Liver (tissue), 8 donors: ENCODE measurements at regions not wholly inside any gene's neighbourhood (a gene's known extent, or its start where the extent isn't known, plus 50 kb on each side); places are given as distances from the start of the nearest gene placed in this dataset.

Experiments
- DNase-seq: peaks from one replicate; pipeline ENCODE4 v3.0.0-alpha.2; 2017; ENCODE audit warnings: low spot score
- H3K27ac ChIP-seq, 2 donors: one replicate each; pipeline ENCODE4 v1.7.0; 2013; ENCODE audit warnings: inconsistent platforms in 2 of 2, low read length in 2 of 2, control low read depth in 1 of 2, low read depth in 1 of 2, mild to moderate bottlenecking in 1 of 2
- H3K27me3 ChIP-seq, 4 donors: one replicate each; pipeline versions ENCODE4 v1.6.1 to v1.7.0; 2013; ENCODE audit warnings: low read length in 3 of 4, inconsistent platforms in 1 of 4, mild to moderate bottlenecking in 1 of 4, moderate library complexity in 1 of 4; ENCODE audit not compliant: control insufficient read depth in 4 of 4, insufficient read depth in 4 of 4
- H3K36me3 ChIP-seq, 4 donors: one replicate each; pipeline versions ENCODE4 v1.6.1 to v1.7.0; 2013; ENCODE audit warnings: low read length in 3 of 4, mild to moderate bottlenecking in 3 of 4, low read depth in 1 of 4, moderate library complexity in 1 of 4; ENCODE audit not compliant: control insufficient read depth in 4 of 4, insufficient read depth in 3 of 4
- H3K4me1 ChIP-seq, 4 donors: one replicate each; pipeline versions ENCODE4 v1.6.1 to v1.7.0; 2013; ENCODE audit warnings: low read length in 3 of 4, mild to moderate bottlenecking in 3 of 4, moderate library complexity in 1 of 4; ENCODE audit not compliant: control insufficient read depth in 4 of 4, insufficient read depth in 4 of 4
- H3K4me3 ChIP-seq, 3 donors: one replicate each; pipeline versions ENCODE4 v1.6.1 to v1.7.0; 2013; ENCODE audit warnings: low read length in 3 of 3, control low read depth in 1 of 3, low read depth in 1 of 3, mild to moderate bottlenecking in 1 of 3
- H3K9ac ChIP-seq, 2 donors: one replicate each; pipeline ENCODE4 v1.7.0; 2013; ENCODE audit warnings: low read length in 2 of 2, mild to moderate bottlenecking in 2 of 2, moderate library complexity in 2 of 2, control low read depth in 1 of 2, low read depth in 1 of 2
- H3K9me3 ChIP-seq, 4 donors: one replicate each; pipeline versions ENCODE4 v1.6.1 to v1.7.0; 2013; ENCODE audit warnings: low read length in 3 of 4; ENCODE audit not compliant: control insufficient read depth in 4 of 4
- EGR1 ChIP-seq, 2 donors: IDR thresholded peaks; 2 replicates each; pipeline ENCODE4 v1.6.1; 2016 to 2018; ENCODE audit warnings: antibody characterized with exemption in 2 of 2, low read depth in 2 of 2
- FOXA1 ChIP-seq: IDR thresholded peaks from 2 replicates; pipeline ENCODE4 v1.6.1; 2016; ENCODE audit warnings: antibody characterized with exemption
- FOXA2 ChIP-seq: IDR thresholded peaks from 2 replicates; pipeline ENCODE4 v1.6.1; 2016; ENCODE audit warnings: antibody characterized with exemption
- GABPA ChIP-seq, 2 donors: IDR thresholded peaks in 1 of 2; conservative IDR thresholded peaks in 1 of 2; 2 replicates each; pipeline ENCODE4 v1.6.1; 2016; ENCODE audit warnings: antibody characterized with exemption in 2 of 2, mild to moderate bottlenecking in 1 of 2, moderate library complexity in 1 of 2
- HNF4A ChIP-seq, 2 donors: conservative IDR thresholded peaks; 2 replicates each; pipeline ENCODE4 v1.6.1; 2016; ENCODE audit warnings: antibody characterized with exemption in 2 of 2, mild to moderate bottlenecking in 2 of 2
- HNF4G ChIP-seq: IDR thresholded peaks from 2 replicates; pipeline ENCODE4 v1.6.1; 2016; ENCODE audit warnings: antibody characterized with exemption
- JUND ChIP-seq, 2 donors: IDR thresholded peaks; 2 replicates each; pipeline ENCODE4 v1.6.1; 2016; ENCODE audit warnings: antibody characterized with exemption in 2 of 2
- NR2F2 ChIP-seq: IDR thresholded peaks from 2 replicates; pipeline ENCODE4 v1.6.1; 2016; ENCODE audit warnings: antibody characterized with exemption
- RAD21 ChIP-seq, 2 donors: IDR thresholded peaks; 2 replicates each; pipeline ENCODE4 v1.6.1; 2016; ENCODE audit warnings: antibody characterized with exemption in 2 of 2, mild to moderate bottlenecking in 2 of 2
- RXRA ChIP-seq, 2 donors: IDR thresholded peaks; 2 replicates each; pipeline ENCODE4 v1.6.1; 2017 to 2018; ENCODE audit warnings: antibody characterized with exemption in 2 of 2, mild to moderate bottlenecking in 1 of 2
- SP1 ChIP-seq: IDR thresholded peaks from 2 replicates; pipeline ENCODE4 v1.6.1; 2018; ENCODE audit warnings: antibody characterized with exemption, mild to moderate bottlenecking
- TAF1 ChIP-seq: conservative IDR thresholded peaks from 2 replicates; pipeline ENCODE4 v1.6.1; 2016; ENCODE audit warnings: antibody characterized with exemption, mild to moderate bottlenecking
- YY1 ChIP-seq: IDR thresholded peaks from 2 replicates; pipeline ENCODE4 v1.6.1; 2016; ENCODE audit warnings: antibody characterized with exemption, mild to moderate bottlenecking
- WGBS: extraction: QIAGEN DNeasy Blood & Tissue Kit; methylation state at CpG from one replicate; pipeline ENCODE4 v1.1.7; 2013; 5-methylcytosine and 5-hydroxymethylcytosine counted together
- TF ChIP-seq, protein P1 (sequence below): IDR thresholded peaks from 2 replicates; pipeline ENCODE4 v1.6.1; 2016; ENCODE audit warnings: antibody characterized with exemption
- TF ChIP-seq, protein P2 (sequence below): IDR thresholded peaks from 2 replicates; pipeline ENCODE4 v1.6.1; 2016; ENCODE audit warnings: antibody characterized with exemption, mild to moderate bottlenecking
- TF ChIP-seq, protein P3 (sequence below): IDR thresholded peaks from 2 replicates; pipeline ENCODE4 v1.6.1; 2016; ENCODE audit warnings: antibody characterized with exemption
- TF ChIP-seq, protein P4 (sequence below): fragments of 150-350 bp; IDR thresholded peaks from 2 replicates; pipeline ENCODE4 v1.5.1; 2017; ENCODE audit warnings: improper control_type of control experiment, low read depth, low read length; ENCODE audit not compliant: missing input control
- TF ChIP-seq, protein P5 (sequence below): IDR thresholded peaks from 2 replicates; pipeline ENCODE4 v1.6.1; 2016; ENCODE audit warnings: antibody characterized with exemption
- donor health status: healthy.
- donor health status: healthy.
- donor health status: healthy.
- donor health status: healthy.
- donor health status: healthy.

DNA sequence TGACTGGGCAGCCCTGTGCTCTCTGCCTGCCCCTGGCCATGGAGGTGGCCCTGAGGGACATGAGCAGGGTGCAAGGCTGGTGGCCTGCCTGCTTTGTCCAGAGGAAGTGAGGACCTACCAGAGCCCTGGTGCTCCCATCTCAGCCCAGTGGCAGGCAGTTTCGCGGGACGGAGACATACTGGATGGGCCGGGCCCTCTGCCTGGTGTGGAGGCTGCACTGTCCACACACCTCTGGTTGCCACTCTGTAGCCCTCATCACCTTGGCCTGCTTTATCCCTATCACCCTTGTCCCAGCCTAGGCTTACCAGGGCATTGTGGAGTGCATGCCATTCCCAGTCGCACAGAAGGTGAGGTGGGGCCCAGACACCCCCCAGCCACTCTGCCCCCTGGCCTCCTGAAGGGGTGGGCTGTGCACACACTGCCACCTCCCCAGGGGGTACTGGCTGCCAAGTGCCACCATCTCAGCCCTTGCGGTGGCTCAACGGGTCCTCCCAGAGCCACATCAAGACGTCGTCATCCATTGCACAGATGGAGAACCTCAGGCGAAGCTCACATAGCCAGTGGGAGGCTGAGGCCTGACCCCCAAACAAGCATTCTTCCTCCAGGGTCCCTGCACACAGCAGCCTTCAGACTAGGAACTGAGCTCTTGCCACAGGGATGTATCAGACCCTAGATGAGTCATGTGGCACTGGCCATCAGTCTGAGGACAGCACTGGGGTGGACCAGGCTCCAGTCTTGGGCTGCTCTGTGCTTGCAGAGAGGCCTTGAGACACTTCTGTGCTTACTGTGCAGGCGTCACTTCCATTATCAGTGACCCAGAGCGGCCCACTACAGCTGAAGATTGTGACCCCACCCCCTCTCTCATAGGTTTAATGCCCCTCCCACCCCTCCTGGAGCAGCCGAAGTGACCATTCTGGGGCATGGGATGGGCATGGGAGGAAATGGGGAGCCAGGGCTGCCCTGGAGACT, 176.1 kb downstream of the IGLL1 start:
- Histone ChIP-seq H3K4me3 (no peak overlapping the region), H3K27me3 (peaks cover 0 to 7% (median 0%) of the 10 kb centered on the region in 4 donors), H3K36me3 (no peaks in the 10 kb centered on the region), H3K9me3 (no peaks in the 10 kb centered on the region), H3K4me1 (peaks cover 0 to 6% (median 1%) of the 10 kb centered on the region in 4 donors), H3K9ac (no peak overlapping the region), H3K27ac (no peak overlapping the region)
- TF ChIP-seq TAF1, result no peak
- TF ChIP-seq, protein P1, sequence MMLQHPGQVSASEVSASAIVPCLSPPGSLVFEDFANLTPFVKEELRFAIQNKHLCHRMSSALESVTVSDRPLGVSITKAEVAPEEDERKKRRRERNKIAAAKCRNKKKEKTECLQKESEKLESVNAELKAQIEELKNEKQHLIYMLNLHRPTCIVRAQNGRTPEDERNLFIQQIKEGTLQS, result no peak
- whole genome bisulfite sequencing, result 90% methylated on average over 13 of the region's 13 CpGs
- DNase-seq, result no peak

DNA sequence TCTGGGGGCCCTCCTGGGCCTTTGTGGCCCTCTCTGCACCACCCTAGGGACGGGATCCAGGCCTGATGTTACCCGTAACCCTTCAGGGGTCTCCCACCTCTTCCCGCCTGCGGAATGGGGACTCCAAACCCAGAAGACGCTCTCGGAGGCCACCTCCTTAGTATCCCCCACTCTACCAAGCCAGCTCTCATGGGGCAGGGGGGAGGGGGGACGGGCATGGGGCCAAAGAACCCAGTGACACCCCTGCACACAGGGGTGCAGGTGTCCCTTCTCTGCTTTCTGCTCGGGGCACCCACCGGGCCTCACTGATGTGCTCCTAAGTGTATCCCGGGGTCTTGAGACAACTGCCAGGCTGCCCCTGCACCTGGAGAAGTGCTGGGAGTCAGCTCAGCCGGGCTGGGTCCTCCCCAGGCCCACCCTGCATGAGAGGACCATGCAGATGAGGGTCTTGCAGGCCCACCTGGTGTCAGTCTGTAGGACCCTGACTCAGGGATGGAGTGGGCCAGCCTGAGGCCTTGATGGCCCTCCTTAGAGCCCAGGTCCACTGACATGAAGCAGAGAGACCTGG, 176.9 kb downstream of the IGLL1 start:
- no peak for DNase-seq
- no peak overlapping the region for H3K4me3 ChIP-seq
- 93% methylated on average over 11 of the region's 11 CpGs for WGBS
- H3K36me3 ChIP-seq, result no peaks in the 10 kb centered on the region
- TF ChIP-seq, protein P2, sequence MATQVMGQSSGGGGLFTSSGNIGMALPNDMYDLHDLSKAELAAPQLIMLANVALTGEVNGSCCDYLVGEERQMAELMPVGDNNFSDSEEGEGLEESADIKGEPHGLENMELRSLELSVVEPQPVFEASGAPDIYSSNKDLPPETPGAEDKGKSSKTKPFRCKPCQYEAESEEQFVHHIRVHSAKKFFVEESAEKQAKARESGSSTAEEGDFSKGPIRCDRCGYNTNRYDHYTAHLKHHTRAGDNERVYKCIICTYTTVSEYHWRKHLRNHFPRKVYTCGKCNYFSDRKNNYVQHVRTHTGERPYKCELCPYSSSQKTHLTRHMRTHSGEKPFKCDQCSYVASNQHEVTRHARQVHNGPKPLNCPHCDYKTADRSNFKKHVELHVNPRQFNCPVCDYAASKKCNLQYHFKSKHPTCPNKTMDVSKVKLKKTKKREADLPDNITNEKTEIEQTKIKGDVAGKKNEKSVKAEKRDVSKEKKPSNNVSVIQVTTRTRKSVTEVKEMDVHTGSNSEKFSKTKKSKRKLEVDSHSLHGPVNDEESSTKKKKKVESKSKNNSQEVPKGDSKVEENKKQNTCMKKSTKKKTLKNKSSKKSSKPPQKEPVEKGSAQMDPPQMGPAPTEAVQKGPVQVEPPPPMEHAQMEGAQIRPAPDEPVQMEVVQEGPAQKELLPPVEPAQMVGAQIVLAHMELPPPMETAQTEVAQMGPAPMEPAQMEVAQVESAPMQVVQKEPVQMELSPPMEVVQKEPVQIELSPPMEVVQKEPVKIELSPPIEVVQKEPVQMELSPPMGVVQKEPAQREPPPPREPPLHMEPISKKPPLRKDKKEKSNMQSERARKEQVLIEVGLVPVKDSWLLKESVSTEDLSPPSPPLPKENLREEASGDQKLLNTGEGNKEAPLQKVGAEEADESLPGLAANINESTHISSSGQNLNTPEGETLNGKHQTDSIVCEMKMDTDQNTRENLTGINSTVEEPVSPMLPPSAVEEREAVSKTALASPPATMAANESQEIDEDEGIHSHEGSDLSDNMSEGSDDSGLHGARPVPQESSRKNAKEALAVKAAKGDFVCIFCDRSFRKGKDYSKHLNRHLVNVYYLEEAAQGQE, result no peak
- TF ChIP-seq RAD21 (IDR thresholded peaks at IDR 0.05), result no peak
- TF ChIP-seq, protein P3, sequence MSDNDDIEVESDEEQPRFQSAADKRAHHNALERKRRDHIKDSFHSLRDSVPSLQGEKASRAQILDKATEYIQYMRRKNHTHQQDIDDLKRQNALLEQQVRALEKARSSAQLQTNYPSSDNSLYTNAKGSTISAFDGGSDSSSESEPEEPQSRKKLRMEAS, result no peak
- TF ChIP-seq FOXA1, result no peak
- no peak for TF ChIP-seq RXRA (IDR thresholded peaks at IDR 0.05)
- no peak for TF ChIP-seq NR2F2
- TF ChIP-seq HNF4G, result no peak
- TF ChIP-seq, protein P4, sequence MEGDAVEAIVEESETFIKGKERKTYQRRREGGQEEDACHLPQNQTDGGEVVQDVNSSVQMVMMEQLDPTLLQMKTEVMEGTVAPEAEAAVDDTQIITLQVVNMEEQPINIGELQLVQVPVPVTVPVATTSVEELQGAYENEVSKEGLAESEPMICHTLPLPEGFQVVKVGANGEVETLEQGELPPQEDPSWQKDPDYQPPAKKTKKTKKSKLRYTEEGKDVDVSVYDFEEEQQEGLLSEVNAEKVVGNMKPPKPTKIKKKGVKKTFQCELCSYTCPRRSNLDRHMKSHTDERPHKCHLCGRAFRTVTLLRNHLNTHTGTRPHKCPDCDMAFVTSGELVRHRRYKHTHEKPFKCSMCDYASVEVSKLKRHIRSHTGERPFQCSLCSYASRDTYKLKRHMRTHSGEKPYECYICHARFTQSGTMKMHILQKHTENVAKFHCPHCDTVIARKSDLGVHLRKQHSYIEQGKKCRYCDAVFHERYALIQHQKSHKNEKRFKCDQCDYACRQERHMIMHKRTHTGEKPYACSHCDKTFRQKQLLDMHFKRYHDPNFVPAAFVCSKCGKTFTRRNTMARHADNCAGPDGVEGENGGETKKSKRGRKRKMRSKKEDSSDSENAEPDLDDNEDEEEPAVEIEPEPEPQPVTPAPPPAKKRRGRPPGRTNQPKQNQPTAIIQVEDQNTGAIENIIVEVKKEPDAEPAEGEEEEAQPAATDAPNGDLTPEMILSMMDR, result no peak
- no peak for TF ChIP-seq JUND (IDR thresholded peaks at IDR 0.05)
- TF ChIP-seq YY1, result no peak
- TF ChIP-seq EGR1 (IDR thresholded peaks at IDR 0.05; ENCODE audit: low read depth in 2 of 2), result no peak
- TF ChIP-seq FOXA2, result no peak
- TF ChIP-seq SP1, result no peak
- TF ChIP-seq HNF4A (conservative IDR thresholded peaks at IDR 0.05), result no peak
- TF ChIP-seq TAF1, result no peak
- TF ChIP-seq GABPA (IDR thresholded peaks at IDR 0.05 in 1 of 2, conservative IDR thresholded peaks at IDR 0.05 in 1 of 2), result no peak
- TF ChIP-seq, protein P1, result no peak
- TF ChIP-seq, protein P5, sequence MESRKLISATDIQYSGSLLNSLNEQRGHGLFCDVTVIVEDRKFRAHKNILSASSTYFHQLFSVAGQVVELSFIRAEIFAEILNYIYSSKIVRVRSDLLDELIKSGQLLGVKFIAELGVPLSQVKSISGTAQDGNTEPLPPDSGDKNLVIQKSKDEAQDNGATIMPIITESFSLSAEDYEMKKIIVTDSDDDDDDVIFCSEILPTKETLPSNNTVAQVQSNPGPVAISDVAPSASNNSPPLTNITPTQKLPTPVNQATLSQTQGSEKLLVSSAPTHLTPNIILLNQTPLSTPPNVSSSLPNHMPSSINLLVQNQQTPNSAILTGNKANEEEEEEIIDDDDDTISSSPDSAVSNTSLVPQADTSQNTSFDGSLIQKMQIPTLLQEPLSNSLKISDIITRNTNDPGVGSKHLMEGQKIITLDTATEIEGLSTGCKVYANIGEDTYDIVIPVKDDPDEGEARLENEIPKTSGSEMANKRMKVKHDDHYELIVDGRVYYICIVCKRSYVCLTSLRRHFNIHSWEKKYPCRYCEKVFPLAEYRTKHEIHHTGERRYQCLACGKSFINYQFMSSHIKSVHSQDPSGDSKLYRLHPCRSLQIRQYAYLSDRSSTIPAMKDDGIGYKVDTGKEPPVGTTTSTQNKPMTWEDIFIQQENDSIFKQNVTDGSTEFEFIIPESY, result no peak
- H3K27me3 ChIP-seq, result peaks cover 0 to 7% (median 0%) of the 10 kb centered on the region in 4 donors
- no peak overlapping the region for H3K9ac ChIP-seq
- H3K4me1 ChIP-seq, result peaks cover 0 to 6% (median 1%) of the 10 kb centered on the region in 4 donors
- H3K9me3 ChIP-seq, result no peaks in the 10 kb centered on the region
- H3K27ac ChIP-seq, result no peak overlapping the region
